ENCODE measurements at regions not wholly inside any gene's neighbourhood (a gene's known extent, or its start where the extent isn't known, plus 50 kb on each side); places are given as distances from the start of the nearest gene placed in this dataset.

DNA sequence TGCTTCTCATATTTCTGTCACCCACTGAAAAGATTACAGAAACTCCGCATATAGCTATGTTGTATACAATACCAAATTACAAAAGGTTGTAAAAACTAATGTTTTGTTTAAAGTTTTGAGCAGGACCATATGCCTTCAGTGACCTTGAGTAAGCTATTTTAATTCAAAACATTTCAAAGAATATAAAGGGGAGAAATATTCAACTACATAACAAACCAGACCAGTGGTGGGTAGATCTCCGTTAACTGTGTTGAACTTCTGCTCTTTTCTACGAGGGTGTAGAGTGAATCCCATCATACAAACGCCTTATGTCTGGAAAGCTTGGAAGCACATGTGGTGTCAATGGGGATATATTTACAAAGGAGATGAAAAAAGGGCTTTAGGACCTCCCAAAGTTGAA, 68.4 kb upstream of the NR2F2 start:
- TF ChIP-seq ZNF274 (IDR thresholded peaks at IDR 0.05; ENCODE audit: low read depth, low read length) (no peak), YY1 (IDR thresholded peaks at IDR 0.05; ENCODE audit: insufficient read depth, insufficient read length) (no peak), SUZ12 (IDR thresholded peaks at IDR 0.05; ENCODE audit: extremely low read depth, insufficient read depth, insufficient read length) (no peak)
